ENCODE measurements at regions not wholly inside any gene's neighbourhood (a gene's known extent, or its start where the extent isn't known, plus 50 kb on each side); places are given as distances from the start of the nearest gene placed in this dataset.

- TF ChIP-seq ZBTB8A (tag by site-specific recombination; IDR thresholded peaks at IDR 0.05) (no peak), ZNF513 (tag by site-specific recombination; IDR thresholded peaks at IDR 0.05) (no peak), REST (tag by site-specific recombination; IDR thresholded peaks at IDR 0.05) (no peak), CTCF (tag by site-specific recombination; IDR thresholded peaks at IDR 0.05) (no peak), ZBTB26 (tag by site-specific recombination; optimal IDR thresholded peaks at IDR 0.05) (no peak)
Observed at GRCh38 chr9:30943446-30944224, 1440.8 kb upstream of the ACO1 start.

All from HEK293 (cell line).